ENCODE measurements at regions not wholly inside any gene's neighbourhood (a gene's known extent, or its start where the extent isn't known, plus 50 kb on each side); places are given as distances from the start of the nearest gene placed in this dataset.

DNA sequence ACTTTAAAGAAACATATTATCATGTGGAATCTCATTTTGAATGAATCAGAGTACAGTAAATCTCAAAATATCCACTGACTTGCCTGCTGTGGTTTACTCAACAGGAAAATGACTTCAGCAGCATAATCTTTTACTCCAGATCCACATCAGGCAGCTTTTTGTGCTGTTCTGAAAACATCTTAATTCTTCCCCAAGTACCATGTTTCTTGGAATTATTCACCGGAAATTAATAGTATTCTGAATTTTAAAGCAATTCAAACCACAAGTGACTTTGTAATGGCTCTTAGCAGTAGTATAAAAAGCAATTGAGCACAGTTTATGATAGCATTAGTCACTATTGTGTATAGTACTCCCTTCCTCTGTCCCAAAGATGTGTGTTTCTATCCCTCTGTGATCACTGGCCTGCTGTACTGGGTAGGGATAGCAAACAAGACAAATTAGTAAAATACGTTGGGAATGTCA, 64.2 kb upstream of the ERRFI1 start:
- ATAC-seq, result peak; percentile 88
- TF ChIP-seq ZC3H10 (CRISPR knock-in tag; IDR thresholded peaks at IDR 0.05) (peak; percentile 7; the same call in 1 of the 2 replicates), ZNF70 (CRISPR knock-in tag; IDR thresholded peaks at IDR 0.05) (no peak), ISL1 (CRISPR knock-in tag; IDR thresholded peaks at IDR 0.05) (peak; percentile 94), GLIS3 (CRISPR knock-in tag; IDR thresholded peaks at IDR 0.05) (peak; percentile 12; the same call in 1 of the 2 replicates), CSDC2 (CRISPR knock-in tag; IDR thresholded peaks at IDR 0.05) (no peak), BACH2 (CRISPR knock-in tag; IDR thresholded peaks at IDR 0.05; ENCODE audit: borderline replicate concordance) (no peak)
- TF ChIP-seq, protein P1, sequence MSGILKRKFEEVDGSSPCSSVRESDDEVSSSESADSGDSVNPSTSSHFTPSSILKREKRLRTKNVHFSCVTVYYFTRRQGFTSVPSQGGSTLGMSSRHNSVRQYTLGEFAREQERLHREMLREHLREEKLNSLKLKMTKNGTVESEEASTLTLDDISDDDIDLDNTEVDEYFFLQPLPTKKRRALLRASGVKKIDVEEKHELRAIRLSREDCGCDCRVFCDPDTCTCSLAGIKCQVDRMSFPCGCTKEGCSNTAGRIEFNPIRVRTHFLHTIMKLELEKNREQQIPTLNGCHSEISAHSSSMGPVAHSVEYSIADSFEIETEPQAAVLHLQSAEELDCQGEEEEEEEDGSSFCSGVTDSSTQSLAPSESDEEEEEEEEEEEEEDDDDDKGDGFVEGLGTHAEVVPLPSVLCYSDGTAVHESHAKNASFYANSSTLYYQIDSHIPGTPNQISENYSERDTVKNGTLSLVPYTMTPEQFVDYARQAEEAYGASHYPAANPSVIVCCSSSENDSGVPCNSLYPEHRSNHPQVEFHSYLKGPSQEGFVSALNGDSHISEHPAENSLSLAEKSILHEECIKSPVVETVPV (CRISPR knock-in tag; IDR thresholded peaks at IDR 0.05), result no peak
- TF ChIP-seq, protein P2, sequence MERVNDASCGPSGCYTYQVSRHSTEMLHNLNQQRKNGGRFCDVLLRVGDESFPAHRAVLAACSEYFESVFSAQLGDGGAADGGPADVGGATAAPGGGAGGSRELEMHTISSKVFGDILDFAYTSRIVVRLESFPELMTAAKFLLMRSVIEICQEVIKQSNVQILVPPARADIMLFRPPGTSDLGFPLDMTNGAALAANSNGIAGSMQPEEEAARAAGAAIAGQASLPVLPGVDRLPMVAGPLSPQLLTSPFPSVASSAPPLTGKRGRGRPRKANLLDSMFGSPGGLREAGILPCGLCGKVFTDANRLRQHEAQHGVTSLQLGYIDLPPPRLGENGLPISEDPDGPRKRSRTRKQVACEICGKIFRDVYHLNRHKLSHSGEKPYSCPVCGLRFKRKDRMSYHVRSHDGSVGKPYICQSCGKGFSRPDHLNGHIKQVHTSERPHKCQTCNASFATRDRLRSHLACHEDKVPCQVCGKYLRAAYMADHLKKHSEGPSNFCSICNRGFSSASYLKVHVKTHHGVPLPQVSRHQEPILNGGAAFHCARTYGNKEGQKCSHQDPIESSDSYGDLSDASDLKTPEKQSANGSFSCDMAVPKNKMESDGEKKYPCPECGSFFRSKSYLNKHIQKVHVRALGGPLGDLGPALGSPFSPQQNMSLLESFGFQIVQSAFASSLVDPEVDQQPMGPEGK (CRISPR knock-in tag; IDR thresholded peaks at IDR 0.05; ENCODE audit: borderline replicate concordance), result peak; percentile 41; the same call in 1 of the 2 replicates
- TF ChIP-seq, protein P3, sequence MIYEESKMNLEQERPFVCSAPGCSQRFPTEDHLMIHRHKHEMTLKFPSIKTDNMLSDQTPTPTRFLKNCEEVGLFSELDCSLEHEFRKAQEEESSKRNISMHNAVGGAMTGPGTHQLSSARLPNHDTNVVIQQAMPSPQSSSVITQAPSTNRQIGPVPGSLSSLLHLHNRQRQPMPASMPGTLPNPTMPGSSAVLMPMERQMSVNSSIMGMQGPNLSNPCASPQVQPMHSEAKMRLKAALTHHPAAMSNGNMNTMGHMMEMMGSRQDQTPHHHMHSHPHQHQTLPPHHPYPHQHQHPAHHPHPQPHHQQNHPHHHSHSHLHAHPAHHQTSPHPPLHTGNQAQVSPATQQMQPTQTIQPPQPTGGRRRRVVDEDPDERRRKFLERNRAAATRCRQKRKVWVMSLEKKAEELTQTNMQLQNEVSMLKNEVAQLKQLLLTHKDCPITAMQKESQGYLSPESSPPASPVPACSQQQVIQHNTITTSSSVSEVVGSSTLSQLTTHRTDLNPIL (CRISPR knock-in tag; IDR thresholded peaks at IDR 0.05; ENCODE audit: low read depth), result peak; percentile 52; the same call in 1 of the 2 replicates

DNA sequence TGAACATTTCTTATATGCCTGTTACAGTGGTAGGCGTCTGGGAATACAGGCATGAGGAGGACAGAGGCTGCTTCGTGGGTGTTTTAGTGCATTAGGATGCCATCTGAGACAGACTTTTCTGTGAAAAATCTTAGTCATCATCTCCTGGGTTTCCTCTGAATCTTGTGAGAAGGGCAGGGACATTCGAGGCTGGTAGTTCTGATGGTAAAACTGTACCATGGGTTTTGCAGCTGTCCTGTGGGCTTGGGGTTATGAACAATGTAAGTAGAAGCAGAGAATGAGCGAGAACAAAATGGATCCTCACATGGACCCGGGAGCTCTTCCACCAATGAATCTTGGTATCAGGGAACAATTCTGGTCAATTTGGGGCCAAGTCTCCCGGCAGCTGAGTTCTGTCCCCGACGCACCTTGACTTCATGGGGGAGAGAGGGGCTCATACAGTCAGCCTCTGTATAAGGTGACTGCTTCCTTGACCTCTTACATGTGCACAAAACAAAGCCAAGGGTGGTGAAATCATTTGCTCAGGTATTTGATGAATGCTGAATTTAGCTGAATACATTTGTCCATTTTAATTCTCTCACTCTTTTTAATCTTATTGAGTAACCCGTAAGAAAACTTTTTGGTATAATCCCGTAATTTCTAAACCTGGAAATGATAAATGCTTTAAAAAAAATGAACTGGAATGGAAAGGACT, 63.6 kb upstream of the ERRFI1 start:
- TF ChIP-seq ZFP3 (CRISPR knock-in tag; IDR thresholded peaks at IDR 0.05) (0 out of 2 replicates have a peak, but pooled peaks have one; percentile 50), SNAI2 (CRISPR knock-in tag; IDR thresholded peaks at IDR 0.05) (no peak), ZFP30 (CRISPR knock-in tag; IDR thresholded peaks at IDR 0.05) (no peak), CSDC2 (CRISPR knock-in tag; IDR thresholded peaks at IDR 0.05) (peak; percentile 81; the same call in 1 of the 2 replicates)
- peak; percentile 51 for ATAC-seq

DNA sequence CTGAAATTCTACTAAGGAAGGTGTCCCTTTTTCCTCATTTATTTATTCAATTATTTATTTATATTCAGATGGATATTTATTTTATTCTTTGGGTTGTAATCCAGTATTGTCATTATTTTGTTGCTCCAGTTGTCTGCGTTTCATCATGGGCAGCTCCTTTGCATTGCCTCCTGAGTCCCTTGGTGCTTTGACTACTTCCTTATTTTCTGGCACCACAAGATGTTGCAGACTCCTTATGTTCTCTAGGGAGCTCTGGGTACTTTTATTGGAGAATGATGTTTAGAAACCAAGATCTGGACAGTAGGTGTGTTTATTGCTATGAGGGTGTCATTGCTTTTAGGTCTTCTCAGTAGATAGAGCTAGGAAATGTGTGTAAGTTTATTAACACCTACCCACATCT, 59.9 kb upstream of the ERRFI1 start:
- no peak for TF ChIP-seq ISL1 (CRISPR knock-in tag; IDR thresholded peaks at IDR 0.05)
- no peak for TF ChIP-seq PPARA (CRISPR knock-in tag; IDR thresholded peaks at IDR 0.05; ENCODE audit: borderline replicate concordance)
- TF ChIP-seq, protein P3 (CRISPR knock-in tag; IDR thresholded peaks at IDR 0.05; ENCODE audit: low read depth), result no peak
- TF ChIP-seq, protein P4, sequence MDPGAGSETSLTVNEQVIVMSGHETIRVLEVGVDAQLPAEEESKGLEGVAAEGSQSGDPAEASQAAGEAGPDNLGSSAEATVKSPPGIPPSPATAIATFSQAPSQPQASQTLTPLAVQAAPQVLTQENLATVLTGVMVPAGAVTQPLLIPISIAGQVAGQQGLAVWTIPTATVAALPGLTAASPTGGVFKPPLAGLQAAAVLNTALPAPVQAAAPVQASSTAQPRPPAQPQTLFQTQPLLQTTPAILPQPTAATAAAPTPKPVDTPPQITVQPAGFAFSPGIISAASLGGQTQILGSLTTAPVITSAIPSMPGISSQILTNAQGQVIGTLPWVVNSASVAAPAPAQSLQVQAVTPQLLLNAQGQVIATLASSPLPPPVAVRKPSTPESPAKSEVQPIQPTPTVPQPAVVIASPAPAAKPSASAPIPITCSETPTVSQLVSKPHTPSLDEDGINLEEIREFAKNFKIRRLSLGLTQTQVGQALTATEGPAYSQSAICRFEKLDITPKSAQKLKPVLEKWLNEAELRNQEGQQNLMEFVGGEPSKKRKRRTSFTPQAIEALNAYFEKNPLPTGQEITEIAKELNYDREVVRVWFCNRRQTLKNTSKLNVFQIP (CRISPR knock-in tag; IDR thresholded peaks at IDR 0.05; ENCODE audit: borderline replicate concordance, low read depth), result no peak
- no peak for TF ChIP-seq GLIS3 (CRISPR knock-in tag; IDR thresholded peaks at IDR 0.05)
- no peak for TF ChIP-seq ZNF70 (CRISPR knock-in tag; IDR thresholded peaks at IDR 0.05)
- no peak for TF ChIP-seq CSDC2 (CRISPR knock-in tag; IDR thresholded peaks at IDR 0.05)
- TF ChIP-seq SNAI2 (CRISPR knock-in tag; IDR thresholded peaks at IDR 0.05), result no peak
- TF ChIP-seq ZC3H10 (CRISPR knock-in tag; IDR thresholded peaks at IDR 0.05), result no peak
- no peak for TF ChIP-seq TCF4 (CRISPR knock-in tag; IDR thresholded peaks at IDR 0.05; ENCODE audit: borderline replicate concordance)
- TF ChIP-seq ARNTL (CRISPR knock-in tag; IDR thresholded peaks at IDR 0.05; ENCODE audit: borderline replicate concordance, low read depth), result no peak
- TF ChIP-seq, protein P1 (CRISPR knock-in tag; IDR thresholded peaks at IDR 0.05), result no peak
- no peak for TF ChIP-seq OSR1 (CRISPR knock-in tag; IDR thresholded peaks at IDR 0.05)
- no peak for TF ChIP-seq ZFP30 (CRISPR knock-in tag; IDR thresholded peaks at IDR 0.05)
- no peak for TF ChIP-seq ZNF565 (CRISPR knock-in tag; conservative IDR thresholded peaks at IDR 0.05; ENCODE audit: low read depth)
- TF ChIP-seq, protein P2 (CRISPR knock-in tag; IDR thresholded peaks at IDR 0.05; ENCODE audit: borderline replicate concordance), result no peak
- no peak for TF ChIP-seq RARB (CRISPR knock-in tag; IDR thresholded peaks at IDR 0.05)
- no peak for ATAC-seq

All from SK-N-SH treated with all-trans-retinoic acid at 6 μM for 48 hours (cell line).